HuH-7.5 (cell line): ENCODE measurements at regions not wholly inside any gene's neighbourhood (a gene's known extent, or its start where the extent isn't known, plus 50 kb on each side); places are given as distances from the start of the nearest gene placed in this dataset.

Source experiments
- DNase-seq: peaks from one replicate; pipeline ENCODE4 v3.0.0; 2011; ENCODE audit warnings: low spot score

GRCh38 chr9:1490341-1491232, 440.4 kb downstream of the DMRT2 start:
- DNase-seq: no peak

DNA sequence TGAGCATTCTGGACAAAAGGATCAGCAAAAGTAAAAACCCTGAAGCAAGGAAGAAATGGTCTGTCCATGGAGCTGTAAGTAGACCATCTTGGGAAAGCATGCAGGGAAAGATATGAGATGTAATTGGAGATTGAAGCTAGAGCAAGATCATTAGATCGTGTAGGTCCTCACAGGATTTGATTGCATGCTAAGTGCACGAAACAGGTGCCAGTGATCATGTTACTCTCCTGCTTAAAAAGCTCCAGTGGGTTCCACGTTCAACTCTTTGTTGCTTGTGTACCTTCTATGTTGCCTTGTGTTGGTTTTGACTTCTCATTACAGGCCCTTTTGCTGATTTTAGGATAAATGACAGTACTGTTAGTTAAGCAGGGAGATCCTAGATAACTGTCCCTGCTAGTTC, 442.0 kb downstream of the DMRT2 start:
- no peak for DNase-seq

- no peak for DNase-seq
These were observed 445.3 kb downstream of the DMRT2 start for GRCh38 chr9:1495282-1496030.

DNA sequence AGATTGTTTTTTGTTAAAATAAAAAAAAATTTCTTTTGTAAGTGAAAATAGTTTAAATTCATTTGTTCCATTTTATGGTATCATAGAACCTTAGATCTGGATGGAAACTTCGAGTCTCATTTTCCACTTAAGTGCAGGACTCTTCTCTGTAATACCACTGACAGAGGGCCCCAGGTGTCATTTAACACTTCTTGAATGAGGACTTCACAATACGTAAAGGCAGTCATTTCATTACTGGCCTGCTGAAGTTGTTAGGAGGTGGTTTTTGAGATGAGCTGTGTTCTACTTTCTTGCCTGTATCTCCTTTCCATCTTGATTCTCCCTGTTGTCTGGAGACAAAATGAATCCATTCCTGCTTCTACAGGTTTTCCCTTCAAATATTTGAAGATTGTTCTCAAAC, 455.3 kb downstream of the DMRT2 start:
- no peak for DNase-seq

- no peak for DNase-seq
These were observed 460.6 kb downstream of the DMRT2 start for GRCh38 chr9:1510712-1511111.

DNA sequence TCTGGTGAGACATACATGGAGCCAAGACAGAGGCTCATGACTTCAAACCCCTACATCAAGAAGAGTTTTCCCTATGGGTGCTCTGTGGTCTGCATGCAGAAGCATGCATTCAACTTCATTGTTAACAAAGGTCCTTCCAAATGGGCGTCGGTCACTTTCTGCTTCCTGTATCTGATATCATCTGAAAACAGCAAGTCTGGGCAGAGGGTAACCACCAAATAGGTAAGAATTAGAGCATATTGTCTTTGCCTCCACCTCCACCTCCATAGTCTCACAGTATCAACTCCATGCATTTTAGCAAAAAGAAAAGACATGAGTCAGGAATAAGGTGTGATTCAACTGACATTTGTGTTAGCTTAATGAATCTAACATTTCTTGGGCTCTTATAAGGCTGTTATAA, 462.9 kb downstream of the DMRT2 start:
- DNase-seq: no peak

DNA sequence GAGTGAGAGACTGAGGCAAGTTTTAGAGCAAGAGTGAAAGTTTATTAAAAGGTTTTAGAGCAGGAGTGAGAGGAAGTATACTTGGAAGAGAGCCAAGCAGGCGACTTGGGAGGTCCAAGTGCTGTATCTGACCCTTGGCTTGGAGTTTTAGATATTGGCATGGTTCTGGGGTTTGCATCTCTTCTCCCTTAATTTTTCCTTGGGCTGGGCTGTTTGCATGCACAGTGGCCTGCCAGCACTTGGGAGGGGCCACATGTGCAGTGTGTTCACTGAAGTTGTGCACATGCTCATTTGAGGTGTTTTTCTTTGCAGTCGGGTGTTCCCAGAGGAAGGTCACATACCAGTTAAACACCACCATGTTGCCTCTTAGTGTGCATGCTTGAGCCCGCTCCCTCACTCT, 464.1 kb downstream of the DMRT2 start:
- no peak for DNase-seq

DNA sequence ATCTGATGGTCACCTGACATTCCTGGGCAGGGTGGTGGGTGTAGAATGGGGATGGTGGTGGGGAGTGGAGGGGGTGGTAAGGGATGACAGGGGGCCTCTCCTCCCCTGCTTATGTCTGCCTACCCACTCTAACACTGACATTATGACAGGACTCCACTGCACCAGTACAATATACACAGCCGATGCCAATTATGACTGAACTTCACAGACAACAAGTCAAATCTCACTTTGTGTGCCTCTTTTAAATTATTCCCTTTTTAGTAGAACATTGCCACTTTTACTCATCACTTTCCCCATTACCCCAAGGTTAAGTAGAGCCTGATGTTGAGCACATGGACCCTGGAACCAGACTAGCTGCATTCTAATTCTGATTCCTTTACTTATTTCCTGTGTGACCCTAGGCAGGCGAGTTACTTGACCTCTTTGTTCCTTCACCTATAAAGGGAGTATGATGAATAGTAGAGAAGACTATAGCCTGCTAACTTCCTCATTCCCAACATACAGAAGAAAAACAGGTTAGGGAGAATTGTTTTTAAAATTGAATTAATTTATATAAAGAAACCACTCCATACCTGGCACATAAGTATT, 464.7 kb downstream of the DMRT2 start:
- DNase-seq: no peak

DNA sequence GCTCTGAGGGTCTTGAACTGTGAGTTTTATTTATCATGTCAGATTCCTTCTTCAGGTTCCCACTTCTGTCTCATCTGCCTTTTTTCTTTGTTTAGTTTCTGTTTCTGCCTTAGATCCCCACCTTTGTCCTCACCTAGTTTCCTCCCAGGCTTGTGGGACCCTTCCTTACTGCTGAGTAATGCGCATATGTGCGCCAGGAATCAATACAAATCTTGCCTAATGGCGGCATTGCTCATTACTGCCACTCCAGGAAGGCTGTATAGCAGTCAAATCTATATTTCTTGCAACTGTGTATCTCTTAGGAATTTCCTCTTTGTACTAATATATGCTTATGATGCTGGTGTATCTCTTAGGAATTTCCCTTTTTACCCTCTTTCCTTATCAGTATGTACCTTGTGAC, 465.4 kb downstream of the DMRT2 start:
- DNase-seq: no peak

DNA sequence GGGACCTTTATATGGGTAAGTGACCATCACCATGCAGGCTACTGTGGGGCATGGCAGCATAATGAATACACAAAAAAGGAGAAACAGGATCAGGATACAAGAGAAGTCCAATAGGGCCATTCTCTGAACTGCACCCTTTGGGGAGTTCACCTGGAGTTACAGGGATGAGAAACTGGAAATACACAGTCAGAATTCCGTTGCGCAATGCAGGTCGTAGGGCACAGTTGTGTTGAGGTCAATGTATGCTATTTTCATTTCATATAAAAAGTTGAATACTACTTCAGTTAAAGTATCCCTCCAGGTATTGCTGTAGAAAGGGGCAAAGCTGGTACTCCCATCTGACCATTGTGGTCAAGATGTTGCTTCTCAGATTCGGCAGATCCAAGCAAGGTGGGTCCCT, 471.4 kb downstream of the DMRT2 start:
- DNase-seq: no peak

- no peak for DNase-seq
These were observed 472.1 kb downstream of the DMRT2 start for GRCh38 chr9:1522219-1522767.

GRCh38 chr9:1528456-1528855, 478.3 kb downstream of the DMRT2 start:
- DNase-seq: no peak

- no peak for DNase-seq
These were observed 480.5 kb downstream of the DMRT2 start for GRCh38 chr9:1530696-1531095.

GRCh38 chr9:1531424-1531823, 481.3 kb downstream of the DMRT2 start:
- no peak for DNase-seq

- no peak for DNase-seq
These were observed 482.0 kb downstream of the DMRT2 start for GRCh38 chr9:1532171-1532570.

GRCh38 chr9:1535051-1535450, 480.1 kb upstream of the SMARCA2 start:
- no peak for DNase-seq

DNA sequence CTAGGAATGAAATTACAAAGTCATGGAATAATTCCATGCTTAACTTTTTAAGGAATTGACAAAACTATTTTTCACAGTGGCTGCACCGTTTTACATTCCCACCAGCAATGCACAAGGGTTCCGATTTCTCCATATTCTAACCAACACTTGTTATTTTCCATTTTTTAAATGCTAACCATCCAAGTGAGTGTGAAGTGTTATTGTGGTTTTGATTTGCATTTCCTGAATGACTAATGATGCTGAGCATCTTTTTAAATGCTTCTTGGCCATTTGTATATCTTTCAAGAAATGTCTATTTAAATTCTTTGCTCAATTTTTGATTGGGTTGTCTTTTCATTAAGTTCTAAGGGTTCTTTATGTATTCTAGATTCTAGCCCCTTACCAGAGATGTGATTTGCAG, 479.5 kb upstream of the SMARCA2 start:
- no peak for DNase-seq

DNA sequence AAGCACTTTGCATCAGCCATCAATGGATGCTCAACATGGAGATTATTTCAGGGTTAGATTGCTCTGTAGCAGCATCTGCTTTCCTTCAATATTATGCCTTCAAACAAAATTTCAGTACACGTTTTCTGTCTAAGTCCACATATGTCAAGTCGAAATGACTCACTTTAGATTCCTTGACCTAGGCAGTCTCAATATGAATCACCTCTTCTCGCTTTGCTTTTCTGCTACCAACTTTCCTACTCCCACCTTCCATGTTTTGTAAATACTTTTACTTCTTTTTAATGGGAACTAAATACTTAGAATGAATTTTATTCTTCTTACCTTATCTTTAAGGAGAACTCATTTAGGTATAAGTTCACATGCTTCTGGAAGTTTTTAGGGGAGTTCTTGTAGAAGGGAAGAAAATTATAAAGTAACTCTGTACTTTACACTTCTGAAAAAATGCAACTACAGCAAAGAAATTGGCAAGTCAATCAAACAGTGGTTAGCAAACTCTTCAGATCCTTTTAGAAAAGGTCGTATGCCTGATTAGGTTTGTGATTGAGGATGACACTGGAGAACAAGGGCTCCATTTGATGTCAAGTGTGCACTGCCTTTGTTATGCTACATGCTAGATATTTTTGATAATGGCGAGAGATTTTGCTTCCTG, 478.5 kb upstream of the SMARCA2 start:
- DNase-seq: no peak

DNA sequence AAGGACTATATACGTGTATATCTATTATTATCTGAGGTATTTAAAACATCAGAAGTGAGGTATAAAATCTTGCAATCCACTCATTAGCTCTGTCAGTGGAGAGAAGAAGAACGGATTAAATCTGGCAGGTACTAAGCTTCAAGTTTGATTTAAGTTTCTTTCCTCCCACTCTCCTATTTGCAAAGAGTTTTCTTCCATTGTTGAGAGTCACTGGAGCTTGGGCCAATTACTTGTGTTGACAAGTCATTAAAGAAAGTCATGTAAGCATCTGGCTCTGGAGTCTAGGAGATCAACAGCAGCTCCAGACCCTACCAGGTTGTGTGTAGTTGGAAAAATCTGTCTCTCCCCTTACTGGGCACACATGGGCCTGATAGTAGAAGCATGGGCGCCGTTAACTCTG, 476.8 kb upstream of the SMARCA2 start:
- DNase-seq: no peak

DNA sequence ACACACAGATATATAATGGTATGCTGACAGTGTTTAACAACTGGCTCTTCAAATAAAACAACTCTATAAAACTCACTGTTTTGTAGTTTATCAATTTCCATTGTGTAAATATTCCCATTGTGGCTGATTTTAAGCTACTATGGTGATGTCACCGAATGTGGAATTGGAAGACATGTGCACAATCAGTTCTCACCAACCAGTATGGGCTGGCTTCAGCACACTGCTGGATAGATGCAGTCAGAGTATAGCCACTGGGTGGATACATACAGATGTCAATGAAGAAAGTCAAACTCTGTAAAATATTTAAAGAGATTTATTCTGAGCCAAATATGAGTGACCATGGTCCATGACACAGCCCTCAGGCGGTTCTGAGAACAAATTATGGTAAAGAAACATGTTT, 475.9 kb upstream of the SMARCA2 start:
- DNase-seq: no peak

DNA sequence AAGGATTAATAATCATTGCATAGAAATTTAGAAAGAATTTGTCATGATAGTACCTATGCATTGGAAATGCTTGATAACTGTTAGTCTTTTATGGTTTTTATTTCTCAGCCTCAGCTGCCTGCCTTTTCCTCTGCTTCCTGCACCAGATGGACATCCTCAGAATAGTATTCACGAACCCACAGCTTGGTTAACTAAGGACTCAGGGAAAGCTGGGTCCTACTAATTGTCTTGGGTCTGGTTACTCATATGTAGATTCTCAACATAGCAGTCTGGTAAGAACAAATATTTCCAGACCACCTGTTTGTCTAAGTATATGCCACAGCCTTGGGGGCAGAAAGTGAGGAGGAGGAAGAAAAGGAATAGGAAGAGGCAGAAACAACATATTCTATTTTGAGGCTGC, 464.5 kb upstream of the SMARCA2 start:
- no peak for DNase-seq
